ENCODE measurements at regions not wholly inside any gene's neighbourhood (a gene's known extent, or its start where the extent isn't known, plus 50 kb on each side); places are given as distances from the start of the nearest gene placed in this dataset.

GRCh38 chr12:91273560-91273959 lies 90.9 kb upstream of the DCN start:
- Histone ChIP-seq H3K27ac (peak overlapping the region; percentile 26 to 93 (median 66)), H3K9me3 (no peaks in the 10 kb centered on the region), H3K36me3 (no peaks in the 10 kb centered on the region), H3K27me3 (no peaks in the 10 kb centered on the region), H3K4me1 (peaks cover 0 to 53% (median 5%) of the 10 kb centered on the region in 12 donors), H3K4me3 (no peak overlapping the region)
- DNase-seq: no peak
- intact Hi-C loops (cut with DNase I): loop anchor here in 2 of 10 donors (2.0 to 5.0 kb wide), 2 partner anchors 91 to 93 kb away; partner anchors contain the start of gene DCN (in 1 of the 2)
- peak in 3 of 4 donors; percentile 51 to 69 (median 67) for ATAC-seq
- TF ChIP-seq POLR2A (IDR thresholded peaks at IDR 0.05): no peak
- TF ChIP-seq, protein P1, sequence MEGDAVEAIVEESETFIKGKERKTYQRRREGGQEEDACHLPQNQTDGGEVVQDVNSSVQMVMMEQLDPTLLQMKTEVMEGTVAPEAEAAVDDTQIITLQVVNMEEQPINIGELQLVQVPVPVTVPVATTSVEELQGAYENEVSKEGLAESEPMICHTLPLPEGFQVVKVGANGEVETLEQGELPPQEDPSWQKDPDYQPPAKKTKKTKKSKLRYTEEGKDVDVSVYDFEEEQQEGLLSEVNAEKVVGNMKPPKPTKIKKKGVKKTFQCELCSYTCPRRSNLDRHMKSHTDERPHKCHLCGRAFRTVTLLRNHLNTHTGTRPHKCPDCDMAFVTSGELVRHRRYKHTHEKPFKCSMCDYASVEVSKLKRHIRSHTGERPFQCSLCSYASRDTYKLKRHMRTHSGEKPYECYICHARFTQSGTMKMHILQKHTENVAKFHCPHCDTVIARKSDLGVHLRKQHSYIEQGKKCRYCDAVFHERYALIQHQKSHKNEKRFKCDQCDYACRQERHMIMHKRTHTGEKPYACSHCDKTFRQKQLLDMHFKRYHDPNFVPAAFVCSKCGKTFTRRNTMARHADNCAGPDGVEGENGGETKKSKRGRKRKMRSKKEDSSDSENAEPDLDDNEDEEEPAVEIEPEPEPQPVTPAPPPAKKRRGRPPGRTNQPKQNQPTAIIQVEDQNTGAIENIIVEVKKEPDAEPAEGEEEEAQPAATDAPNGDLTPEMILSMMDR (IDR thresholded peaks at IDR 0.05): no peak
- 61 to 73% (median 65%) methylated on average over 5 of the region's 5 CpGs for WGBS, 4 donors

DNA sequence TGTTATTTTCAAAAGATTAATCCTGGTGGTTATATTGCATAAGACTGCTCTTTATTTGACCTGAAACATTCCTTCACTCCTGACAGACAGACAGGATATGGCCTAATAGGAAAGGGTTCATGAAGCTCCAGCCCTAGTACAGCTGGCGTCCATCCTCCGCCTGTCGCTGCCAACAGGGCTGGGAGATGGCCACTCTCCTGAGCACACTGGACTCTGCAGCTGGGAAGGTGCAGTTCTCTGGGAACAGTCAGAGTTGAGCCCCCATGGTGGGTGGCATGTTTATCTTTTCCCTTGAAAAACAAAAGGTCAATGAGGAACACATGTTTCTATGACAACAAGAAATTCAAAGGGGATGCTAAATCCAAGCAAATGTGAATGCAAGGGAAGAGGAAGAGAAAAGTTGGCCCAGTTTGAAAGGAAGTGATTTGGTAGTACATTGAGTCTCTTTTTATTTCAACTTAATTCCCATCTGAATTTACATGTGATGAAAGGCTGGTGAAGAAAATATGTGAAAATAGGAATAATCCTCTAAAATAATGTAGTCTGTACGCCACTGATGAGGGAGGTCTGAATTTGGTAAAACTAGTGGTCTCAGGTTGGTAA lies 89.9 kb upstream of the DCN start:
- peak; percentile 53 to 83 (median 79) for DNase-seq
- TF ChIP-seq, protein P1 (IDR thresholded peaks at IDR 0.05): no peak
- TF ChIP-seq POLR2A (IDR thresholded peaks at IDR 0.05): no peak
- Histone ChIP-seq H3K36me3 (no peaks in the 10 kb centered on the region), H3K9me3 (no peaks in the 10 kb centered on the region), H3K27ac (peak overlapping the region; percentile 26 to 93 (median 69)), H3K27me3 (no peaks in the 10 kb centered on the region), H3K4me1 (peaks cover 0 to 53% (median 5%) of the 10 kb centered on the region in 12 donors), H3K4me3 (no peak overlapping the region)
- 67 to 76% (median 72%) methylated on average over 4 of the region's 4 CpGs for whole genome bisulfite sequencing, 4 donors
- peak; percentile 88 to 97 (median 91) for ATAC-seq
- intact Hi-C loops (cut with DNase I): loop anchor here in 2 of 10 donors (2.0 to 5.0 kb wide), 2 partner anchors 90 to 92 kb away; partner anchors contain the start of gene DCN (in 1 of the 2)

GRCh38 chr12:91271185-91271584 lies 88.6 kb upstream of the DCN start:
- DNase-seq (no peak), ATAC-seq (no peak)
- Histone ChIP-seq H3K36me3 (no peaks in the 10 kb centered on the region), H3K4me1 (peaks cover 0 to 43% (median 3%) of the 10 kb centered on the region in 12 donors), H3K4me3 (no peak overlapping the region), H3K27ac (peak overlapping the region in 7 of 12 donors; percentile 29 to 93 (median 70)), H3K27me3 (no peaks in the 10 kb centered on the region), H3K9me3 (no peaks in the 10 kb centered on the region)
- no peak for TF ChIP-seq POLR2A (IDR thresholded peaks at IDR 0.05)
- TF ChIP-seq, protein P1 (IDR thresholded peaks at IDR 0.05): no peak
- WGBS, 4 donors: 71 to 87% (median 72%) methylated on average over 4 of the region's 4 CpGs
- intact Hi-C loops (cut with DNase I): loop anchor here in 1 of 10 donors (5.0 kb wide), 1 partner anchor 89 kb away; the partner anchor contains the start of gene DCN

GRCh38 chr12:91267039-91267438 lies 84.4 kb upstream of the DCN start:
- intact Hi-C loops (cut with DNase I): no loop called here
- no peak overlapping the region for H3K27ac ChIP-seq
- peaks cover 0 to 14% (median 0%) of the 10 kb centered on the region in 12 donors for H3K4me1 ChIP-seq
- DNase-seq (no peak), ATAC-seq (no peak)
- no peaks in the 10 kb centered on the region for H3K9me3 ChIP-seq
- H3K4me3 ChIP-seq: no peak overlapping the region
- TF ChIP-seq, protein P1 (IDR thresholded peaks at IDR 0.05): no peak
- no peaks in the 10 kb centered on the region for H3K27me3 ChIP-seq
- H3K36me3 ChIP-seq: no peaks in the 10 kb centered on the region

Measured in heart left ventricle (tissue), 16 donors.